Hepatocyte (in vitro differentiated cells): ENCODE measurements at regions not wholly inside any gene's neighbourhood (a gene's known extent, or its start where the extent isn't known, plus 50 kb on each side); places are given as distances from the start of the nearest gene placed in this dataset.

Source experiments
- CTCF ChIP-seq: fragments of 200-600 bp; sonication (generic); IDR thresholded peaks from 2 replicates; pipeline ENCODE4 v1.5.1; 2016; ENCODE audit warnings: antibody characterized with exemption, mild to moderate bottlenecking; ENCODE audit not compliant: poor library complexity
- EZH2phosphoT487 ChIP-seq: fragments of 200-600 bp; sonication (generic); IDR thresholded peaks from one replicate; pipeline ENCODE4 v1.6.1; 2018; ENCODE audit warnings: antibody characterized with exemption, mild to moderate bottlenecking, low read depth, moderate library complexity; ENCODE audit not compliant: unreplicated experiment, severe bottlenecking

- TF ChIP-seq CTCF (no peak), EZH2phosphoT487 (no peak)
These were observed 63.6 kb upstream of the HDAC4 start for GRCh38 chr2:239464166-239465016.
